Heart left ventricle (tissue), 16 donors: ENCODE measurements at regions not wholly inside any gene's neighbourhood (a gene's known extent, or its start where the extent isn't known, plus 50 kb on each side); places are given as distances from the start of the nearest gene placed in this dataset.

Experiments used
- ATAC-seq, 4 donors: fragments of 200-7000 bp; cut with Tn5 transposase; one replicate each; pipeline ENCODE4 v1.9.1; 2020 to 2022; ENCODE audit warnings: moderate library complexity in 4 of 4, mild to moderate bottlenecking in 3 of 4, moderate number of reproducible peaks in 1 of 4
- DNase-seq, 5 donors: peaks; one replicate each; pipeline ENCODE4 v3.0.0-alpha.2; 2020
- H3K27ac ChIP-seq, 12 donors: fragments of 200-600 bp; sonication (generic) in 4 of 12; one replicate each; pipeline versions ENCODE4 v1.5.0 to v1.8.0; 2016 to 2022; ENCODE audit warnings: mild to moderate bottlenecking in 2 of 12
- H3K27me3 ChIP-seq, 9 donors: fragments of 200-600 bp; sonication (generic) in 2 of 9; one replicate each; pipeline versions ENCODE4 v1.5.1 to v1.8.0; 2016 to 2022; ENCODE audit warnings: mild to moderate bottlenecking in 3 of 9
- H3K36me3 ChIP-seq, 9 donors: fragments of 200-600 bp; sonication (generic) in 2 of 9; one replicate each; pipeline versions ENCODE4 v1.5.0 to v1.8.0; 2018 to 2022; ENCODE audit warnings: mild to moderate bottlenecking in 2 of 9
- H3K4me1 ChIP-seq, 12 donors: fragments of 200-600 bp; sonication (generic) in 4 of 12; one replicate each; pipeline versions ENCODE4 v1.5.0 to v1.8.0; 2016 to 2022; ENCODE audit warnings: mild to moderate bottlenecking in 3 of 12
- H3K4me3 ChIP-seq, 12 donors: fragments of 200-600 bp; sonication (generic) in 4 of 12; one replicate each; pipeline versions ENCODE4 v1.5.0 to v1.8.0; 2017 to 2022; ENCODE audit warnings: mild to moderate bottlenecking in 9 of 12, moderate library complexity in 4 of 12
- H3K9me3 ChIP-seq, 12 donors: fragments of 200-600 bp; sonication (generic) in 4 of 12; one replicate each; pipeline versions ENCODE4 v1.5.0 to v1.8.0; 2016 to 2022; ENCODE audit warnings: mild to moderate bottlenecking in 1 of 12
- POLR2A ChIP-seq, 2 donors: fragments of 450-650 bp; IDR thresholded peaks; one replicate each; pipeline ENCODE4 v1.6.1; 2017; ENCODE audit warnings: antibody characterized with exemption in 2 of 2, mild to moderate bottlenecking in 2 of 2, moderate library complexity in 2 of 2
- WGBS, 4 donors: extraction: QIAGEN DNeasy Blood & Tissue Kit in 2 of 4; methylation state at CpG; one replicate each; pipeline versions ENCODE4 v1.1.5 to v1.1.7; 2013 to 2018; 5-methylcytosine and 5-hydroxymethylcytosine counted together
- intact Hi-C, 10 donors: fragments of 100-400 bp; cut with DNase I; formaldehyde crosslinking; loops; one replicate each; pipeline versions ENCODE4 v1.11.1 to v1.14.2; 2022
- microRNA counts, 2 donors: library from miRNA; unstranded; fragments of <30 nt; microRNA quantifications; one replicate each; lab custom pipeline; 2016
- microRNA-seq, 4 donors: library from miRNA; unstranded; fragments of <30 nt; microRNA quantifications; one replicate each; pipeline versions ENCODE4 to v1.2.0, GENCODE V29; 2017 to 2020
- TF ChIP-seq, protein P1 (sequence below), 12 donors: fragments of 200-600 bp; sonication (generic) in 4 of 12; IDR thresholded peaks; one replicate each; pipeline versions ENCODE4 v1.5.0 to v1.8.0; 2018 to 2022; ENCODE audit warnings: antibody characterized with exemption in 12 of 12, mild to moderate bottlenecking in 5 of 12
- donor health status: ischemic (EF 13 %, LVEDD 7.1; RV severe dilation, severe dysfunction).
- donor health status: healthy with polysubstance abuse.
- donor health status: DM: no; HTN: yes; CAD: no.
- donor health status: DM: no; HTN: no; CAD: no.
- donor health status: ischemic (EF 25% LVEDD 6.9; RV normal size, moderate dysfunction).
- donor health status: ischemic (EF 25% LVEDD 5.7; RV mildly dilated, moderate dysfunction).
- donor health status: healthy.
- donor health status: DM: yes; HTN: yes; CAD: no.
- donor health status: ischemic (EF 35%, LVEDD 5.7; RV mildly dilated, moderate dysfunction).
- donor health status: nonischemic (EF 11% LVEDD 7.7; RV severe dilation, severe dysfunction).
- donor health status: DM: yes; HTN: yes; CAD: no.
- donor health status: PGD.
- donor health status: ischemic (EF 29% LVEDD 5.4; RV normal size, mild dysfunction).
- donor health status: nonischemic (EF 23%, LVEDD 6.1; RV moderate dilation, normal function).

DNA sequence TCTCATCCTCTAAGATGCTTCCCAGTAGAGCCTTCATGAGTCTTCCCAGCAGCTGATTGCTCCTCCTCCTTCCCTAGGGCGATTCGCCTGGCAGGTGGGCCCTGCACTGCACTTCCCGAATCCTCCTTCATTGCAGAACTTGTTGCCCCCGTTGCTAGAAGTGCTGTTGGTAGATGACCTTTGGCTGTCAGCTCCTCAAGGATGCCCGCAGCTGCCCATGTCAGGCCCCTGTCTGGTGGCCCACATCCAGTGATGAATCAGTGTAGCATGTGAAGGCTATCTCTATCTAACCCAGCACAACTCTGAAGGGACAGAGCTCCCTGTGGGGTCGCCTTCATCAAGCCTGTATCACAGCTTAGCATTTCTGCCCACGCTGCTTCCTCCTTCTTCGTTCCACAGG, 52.1 kb upstream of the F3 start:
- intact Hi-C loops = loop anchor here in 3 of 10 donors (10.0 kb wide), 3 partner anchors 49 to 211 kb away; partner anchors contain the start of gene F3 (in 1 of the 3)
- TF ChIP-seq POLR2A (IDR thresholded peaks at IDR 0.05) = no peak
- TF ChIP-seq, protein P1, sequence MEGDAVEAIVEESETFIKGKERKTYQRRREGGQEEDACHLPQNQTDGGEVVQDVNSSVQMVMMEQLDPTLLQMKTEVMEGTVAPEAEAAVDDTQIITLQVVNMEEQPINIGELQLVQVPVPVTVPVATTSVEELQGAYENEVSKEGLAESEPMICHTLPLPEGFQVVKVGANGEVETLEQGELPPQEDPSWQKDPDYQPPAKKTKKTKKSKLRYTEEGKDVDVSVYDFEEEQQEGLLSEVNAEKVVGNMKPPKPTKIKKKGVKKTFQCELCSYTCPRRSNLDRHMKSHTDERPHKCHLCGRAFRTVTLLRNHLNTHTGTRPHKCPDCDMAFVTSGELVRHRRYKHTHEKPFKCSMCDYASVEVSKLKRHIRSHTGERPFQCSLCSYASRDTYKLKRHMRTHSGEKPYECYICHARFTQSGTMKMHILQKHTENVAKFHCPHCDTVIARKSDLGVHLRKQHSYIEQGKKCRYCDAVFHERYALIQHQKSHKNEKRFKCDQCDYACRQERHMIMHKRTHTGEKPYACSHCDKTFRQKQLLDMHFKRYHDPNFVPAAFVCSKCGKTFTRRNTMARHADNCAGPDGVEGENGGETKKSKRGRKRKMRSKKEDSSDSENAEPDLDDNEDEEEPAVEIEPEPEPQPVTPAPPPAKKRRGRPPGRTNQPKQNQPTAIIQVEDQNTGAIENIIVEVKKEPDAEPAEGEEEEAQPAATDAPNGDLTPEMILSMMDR (IDR thresholded peaks at IDR 0.05) = no peak
- no peak overlapping the region for H3K27ac ChIP-seq
- no peaks in the 10 kb centered on the region for H3K36me3 ChIP-seq
- H3K4me1 ChIP-seq = peaks cover 0 to 17% (median 3%) of the 10 kb centered on the region in 12 donors
- no peaks in the 10 kb centered on the region for H3K27me3 ChIP-seq
- no peak overlapping the region for H3K4me3 ChIP-seq
- no peaks in the 10 kb centered on the region for H3K9me3 ChIP-seq
- DNase-seq (no peak), ATAC-seq (no peak)
- WGBS, 4 donors = 76 to 91% (median 90%) methylated on average over 7 to 8 of the region's 8 CpGs

DNA sequence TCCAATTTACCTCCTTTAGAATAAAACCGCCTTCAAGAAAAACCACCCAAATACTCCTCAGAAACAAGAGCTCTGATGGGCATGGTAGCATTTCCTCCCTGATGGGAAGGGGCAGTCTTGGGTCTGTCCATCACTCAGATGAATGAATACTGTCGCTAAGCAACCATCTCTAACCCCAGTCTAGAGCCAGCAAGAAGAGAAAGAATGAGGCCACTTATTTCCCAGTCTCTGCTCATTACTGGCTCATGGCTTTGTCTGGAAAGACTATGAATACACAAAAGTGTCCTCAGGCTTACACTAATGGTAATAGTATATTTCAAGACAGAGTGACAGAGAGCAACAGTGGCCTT, 51.0 kb upstream of the F3 start:
- WGBS, 4 donors = 93 to 100% (median 95%) methylated on average over 2 of the region's 2 CpGs
- ATAC-seq = no peak
- Histone ChIP-seq H3K27ac (no peak overlapping the region), H3K9me3 (no peaks in the 10 kb centered on the region), H3K4me1 (peaks cover 0 to 17% (median 3%) of the 10 kb centered on the region in 12 donors), H3K36me3 (no peaks in the 10 kb centered on the region), H3K27me3 (no peaks in the 10 kb centered on the region), H3K4me3 (no peak overlapping the region)
- intact Hi-C loops = loop anchor here in 3 of 10 donors (10.0 kb wide), 3 partner anchors 48 to 212 kb away; partner anchors contain the start of gene F3 (in 1 of the 3)
- no peak for DNase-seq
- TF ChIP-seq POLR2A (IDR thresholded peaks at IDR 0.05) = no peak
- TF ChIP-seq, protein P1 (IDR thresholded peaks at IDR 0.05) = no peak

DNA sequence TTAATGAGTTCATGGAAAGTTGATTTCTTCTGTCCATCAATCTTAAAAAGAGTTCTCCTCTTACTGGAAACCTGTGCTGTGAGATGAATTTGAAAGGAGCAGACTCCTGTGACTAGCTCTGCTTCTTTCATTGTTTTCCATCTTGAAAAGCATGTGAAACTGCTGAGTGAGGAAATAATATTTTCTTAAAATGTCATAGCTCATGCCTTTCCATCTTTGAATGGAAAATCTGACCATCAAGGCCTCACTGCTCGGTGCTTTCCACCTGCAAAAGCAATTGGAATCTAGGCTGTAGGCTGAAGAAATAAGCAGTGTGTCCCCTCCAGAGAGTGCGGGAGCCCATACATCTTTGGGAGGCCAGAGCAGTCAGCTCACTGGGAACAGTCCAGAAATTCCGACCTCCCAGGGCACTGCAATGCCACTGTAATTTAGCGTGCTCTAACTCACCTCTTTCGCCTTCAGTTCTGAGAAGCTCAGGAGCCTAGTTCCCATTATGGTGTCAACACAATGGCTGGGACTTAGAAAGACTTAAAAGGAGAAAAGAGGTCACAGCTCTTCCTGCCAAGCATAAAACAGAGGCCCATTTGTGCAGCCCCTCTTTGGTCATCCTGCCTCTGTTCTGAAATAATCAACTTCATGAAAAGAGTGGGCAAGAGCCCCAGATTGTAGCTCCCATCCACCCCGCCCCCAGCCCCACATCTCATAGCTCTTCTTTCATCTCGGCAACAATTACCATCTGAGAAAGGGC, 50.4 kb upstream of the F3 start:
- H3K4me1 ChIP-seq = peaks cover 0 to 17% (median 3%) of the 10 kb centered on the region in 12 donors
- no peak for TF ChIP-seq POLR2A (IDR thresholded peaks at IDR 0.05)
- TF ChIP-seq, protein P1 (IDR thresholded peaks at IDR 0.05) = no peak
- H3K9me3 ChIP-seq = no peaks in the 10 kb centered on the region
- DNase-seq (no peak), ATAC-seq (no peak)
- no peak overlapping the region for H3K27ac ChIP-seq
- 89 to 92% (median 91%) methylated on average over 7 of the region's 7 CpGs for WGBS, 4 donors
- intact Hi-C loops = loop anchor here in 3 of 10 donors (10.0 kb wide), 3 partner anchors 47 to 213 kb away; partner anchors contain the start of gene F3 (in 1 of the 3)
- H3K36me3 ChIP-seq = no peaks in the 10 kb centered on the region
- no peaks in the 10 kb centered on the region for H3K27me3 ChIP-seq
- no peak overlapping the region for H3K4me3 ChIP-seq

MicroRNA genes in the stretch of these regions (microRNA counts, 767-probe panel; counts per million panel counts)
- microRNA hsa-miR-378g (lab: Ali Mortazavi, UCI) = 3,553 to 3,847 counts per million in 2 donors

Small RNA genes lying in the stretch of these regions (microRNA-seq; reads per million reads assigned to microRNA genes)
- 0 reads per million in 4 donors for gene MIR378G
